Left lung (tissue), 4 donors: ENCODE measurements at regions not wholly inside any gene's neighbourhood (a gene's known extent, or its start where the extent isn't known, plus 50 kb on each side); places are given as distances from the start of the nearest gene placed in this dataset.

Experiments used
- ATAC-seq: fragments of 200-7000 bp; cut with Tn5 transposase; one replicate; pipeline ENCODE4 v1.9.1; 2020; ENCODE audit warnings: moderate library complexity
- DNase-seq, 4 donors: peaks; one replicate each; pipeline ENCODE4 v3.0.0-alpha.2; 2013 to 2020
- H3K27ac ChIP-seq, 2 donors: fragments of 200-600 bp; sonication (generic) in 1 of 2; one replicate each; pipeline versions ENCODE4 v1.5.0 to v1.8.0; 2020 to 2021
- H3K27me3 ChIP-seq, 2 donors: fragments of 200-600 bp; sonication (generic) in 1 of 2; one replicate each; pipeline versions ENCODE4 v1.5.0 to v1.8.0; 2020 to 2021
- H3K36me3 ChIP-seq, 2 donors: fragments of 200-600 bp; sonication (generic) in 1 of 2; one replicate each; pipeline versions ENCODE4 v1.5.0 to v1.8.0; 2020 to 2021
- H3K4me1 ChIP-seq, 2 donors: fragments of 200-600 bp; one replicate each; pipeline ENCODE4 v1.8.0; 2021
- H3K4me3 ChIP-seq, 2 donors: fragments of 200-600 bp; sonication (generic) in 1 of 2; one replicate each; pipeline versions ENCODE4 v1.5.0 to v1.8.0; 2020 to 2021; ENCODE audit warnings: mild to moderate bottlenecking in 1 of 2
- H3K9me3 ChIP-seq, 2 donors: fragments of 200-600 bp; sonication (generic) in 1 of 2; one replicate each; pipeline versions ENCODE4 v1.5.0 to v1.8.0; 2020 to 2021
- intact Hi-C, 2 donors: fragments of 100-400 bp; cut with DNase I; formaldehyde crosslinking; loops; one replicate each; pipeline versions ENCODE4 v1.11.2 to v1.14.2; 2022
- TF ChIP-seq, protein P1 (sequence below), 2 donors: fragments of 200-600 bp; sonication (generic) in 1 of 2; IDR thresholded peaks; one replicate each; pipeline versions ENCODE4 v1.5.0 to v1.8.0; 2021; ENCODE audit warnings: antibody characterized with exemption in 2 of 2
- donor health status: DM: no; HTN: yes; CAD: no.
- donor health status: DM: no; HTN: no; CAD: no.

DNA sequence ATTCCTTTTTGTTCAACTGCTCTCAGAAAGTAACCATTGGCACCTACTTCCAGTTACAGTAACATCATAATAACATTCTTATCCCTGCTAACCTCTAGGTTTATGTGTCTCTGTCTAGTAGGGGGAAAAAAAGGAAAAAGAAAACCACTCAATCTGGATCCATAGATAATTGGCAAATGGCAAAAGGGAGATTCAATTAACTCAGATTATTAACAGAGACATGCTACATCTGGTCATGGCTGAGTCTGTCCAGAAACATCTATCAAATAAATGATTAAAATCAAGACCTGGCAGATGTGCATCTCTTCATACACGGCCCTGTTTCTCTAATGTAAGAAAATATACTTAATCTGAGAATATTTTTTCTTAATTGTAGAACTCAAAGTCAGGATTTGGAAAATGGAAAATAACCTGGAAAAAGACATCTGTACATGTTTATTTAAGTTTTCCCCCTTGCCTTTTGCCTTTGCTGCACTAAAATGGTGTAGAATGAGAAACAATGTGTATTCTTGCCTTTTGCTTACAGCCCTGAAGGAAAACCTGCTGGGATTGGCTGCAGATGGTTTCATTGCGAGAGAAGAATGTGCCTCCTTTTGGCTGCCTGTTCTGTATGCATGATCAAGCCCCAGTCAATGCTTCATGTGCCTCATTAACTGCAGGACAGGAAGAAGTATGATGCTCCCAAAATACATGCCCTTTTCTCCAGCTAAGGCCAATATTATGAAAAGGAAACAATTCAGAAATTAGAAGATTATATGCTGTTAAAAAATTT is 921.6 kb upstream of the PCDH20 start:
- no peaks in the 10 kb centered on the region for H3K4me1 ChIP-seq
- H3K27ac ChIP-seq: no peak overlapping the region
- intact Hi-C loops: no loop called here
- no peaks in the 10 kb centered on the region for H3K9me3 ChIP-seq
- H3K27me3 ChIP-seq: no peaks in the 10 kb centered on the region
- no peaks in the 10 kb centered on the region for H3K36me3 ChIP-seq
- DNase-seq (no peak), ATAC-seq (no peak)
- TF ChIP-seq, protein P1, sequence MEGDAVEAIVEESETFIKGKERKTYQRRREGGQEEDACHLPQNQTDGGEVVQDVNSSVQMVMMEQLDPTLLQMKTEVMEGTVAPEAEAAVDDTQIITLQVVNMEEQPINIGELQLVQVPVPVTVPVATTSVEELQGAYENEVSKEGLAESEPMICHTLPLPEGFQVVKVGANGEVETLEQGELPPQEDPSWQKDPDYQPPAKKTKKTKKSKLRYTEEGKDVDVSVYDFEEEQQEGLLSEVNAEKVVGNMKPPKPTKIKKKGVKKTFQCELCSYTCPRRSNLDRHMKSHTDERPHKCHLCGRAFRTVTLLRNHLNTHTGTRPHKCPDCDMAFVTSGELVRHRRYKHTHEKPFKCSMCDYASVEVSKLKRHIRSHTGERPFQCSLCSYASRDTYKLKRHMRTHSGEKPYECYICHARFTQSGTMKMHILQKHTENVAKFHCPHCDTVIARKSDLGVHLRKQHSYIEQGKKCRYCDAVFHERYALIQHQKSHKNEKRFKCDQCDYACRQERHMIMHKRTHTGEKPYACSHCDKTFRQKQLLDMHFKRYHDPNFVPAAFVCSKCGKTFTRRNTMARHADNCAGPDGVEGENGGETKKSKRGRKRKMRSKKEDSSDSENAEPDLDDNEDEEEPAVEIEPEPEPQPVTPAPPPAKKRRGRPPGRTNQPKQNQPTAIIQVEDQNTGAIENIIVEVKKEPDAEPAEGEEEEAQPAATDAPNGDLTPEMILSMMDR (IDR thresholded peaks at IDR 0.05): no peak
- H3K4me3 ChIP-seq: no peak overlapping the region

- no peaks in the 10 kb centered on the region for H3K4me1 ChIP-seq
- ATAC-seq (no peak), DNase-seq (no peak)
- TF ChIP-seq, protein P1 (IDR thresholded peaks at IDR 0.05): no peak
- H3K27me3 ChIP-seq: no peaks in the 10 kb centered on the region
- intact Hi-C loops: no loop called here
- no peaks in the 10 kb centered on the region for H3K9me3 ChIP-seq
- H3K36me3 ChIP-seq: no peaks in the 10 kb centered on the region
- H3K27ac ChIP-seq: no peak overlapping the region
- H3K4me3 ChIP-seq: no peak overlapping the region
Observed at GRCh38 chr13:62336507-62336906, 920.9 kb upstream of the PCDH20 start.

DNA sequence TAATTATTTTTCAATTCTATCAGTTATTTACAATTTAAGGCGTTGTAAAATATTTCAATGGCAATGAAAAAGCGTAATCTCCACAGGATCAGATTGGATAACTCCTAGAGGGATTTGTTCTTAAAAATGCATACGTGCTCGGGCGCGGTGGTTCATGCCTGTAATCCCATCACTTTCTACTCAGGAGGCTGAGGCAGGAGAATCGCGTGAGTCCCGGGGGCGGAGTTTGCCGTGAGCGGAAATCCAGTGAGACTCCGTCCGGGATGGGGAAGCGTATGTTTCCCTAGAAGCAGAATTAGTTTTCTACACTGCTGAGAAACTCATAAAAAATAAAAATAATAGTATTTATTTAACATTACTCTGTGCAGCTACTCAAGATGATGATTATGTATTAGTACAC is 917.8 kb upstream of the PCDH20 start:
- Histone ChIP-seq H3K4me1 (no peaks in the 10 kb centered on the region), H3K9me3 (no peaks in the 10 kb centered on the region), H3K27me3 (no peaks in the 10 kb centered on the region), H3K36me3 (no peaks in the 10 kb centered on the region), H3K27ac (no peak overlapping the region), H3K4me3 (no peak overlapping the region)
- ATAC-seq (no peak), DNase-seq (no peak)
- intact Hi-C loops: no loop called here
- TF ChIP-seq, protein P1 (IDR thresholded peaks at IDR 0.05): no peak

DNA sequence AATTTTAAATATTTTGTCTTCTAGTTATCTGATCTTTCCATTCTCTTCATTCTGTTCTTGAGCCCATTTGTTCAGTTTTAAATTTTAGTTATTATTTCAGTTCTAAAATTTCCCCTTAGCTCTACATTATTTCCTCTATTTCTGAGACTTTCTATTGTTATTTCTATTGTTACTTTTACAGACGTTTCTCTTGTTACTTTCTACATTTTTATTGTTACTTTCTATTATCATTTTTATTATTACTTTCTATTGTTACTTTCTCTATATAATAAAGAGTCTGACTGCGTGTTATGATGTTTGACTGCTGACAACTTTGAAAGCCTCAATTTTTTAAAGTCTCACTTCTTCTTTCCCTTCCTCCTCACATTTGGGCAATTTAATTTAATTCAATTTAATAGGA is 915.7 kb upstream of the PCDH20 start:
- Histone ChIP-seq H3K9me3 (no peaks in the 10 kb centered on the region), H3K4me3 (no peak overlapping the region), H3K27me3 (no peaks in the 10 kb centered on the region), H3K36me3 (no peaks in the 10 kb centered on the region), H3K4me1 (no peaks in the 10 kb centered on the region), H3K27ac (no peak overlapping the region)
- no peak for DNase-seq
- TF ChIP-seq, protein P1 (IDR thresholded peaks at IDR 0.05): no peak
- ATAC-seq: no peak
- intact Hi-C loops: no loop called here

- DNase-seq (no peak), ATAC-seq (no peak)
- H3K36me3 ChIP-seq: no peaks in the 10 kb centered on the region
- H3K4me1 ChIP-seq: no peaks in the 10 kb centered on the region
- no peaks in the 10 kb centered on the region for H3K27me3 ChIP-seq
- H3K27ac ChIP-seq: no peak overlapping the region
- H3K4me3 ChIP-seq: no peak overlapping the region
- intact Hi-C loops: no loop called here
- TF ChIP-seq, protein P1 (IDR thresholded peaks at IDR 0.05): no peak
- no peaks in the 10 kb centered on the region for H3K9me3 ChIP-seq
Observed at GRCh38 chr13:62327367-62327766, 911.7 kb upstream of the PCDH20 start.
